Ovary (tissue), 7 donors: ENCODE measurements at regions not wholly inside any gene's neighbourhood (a gene's known extent, or its start where the extent isn't known, plus 50 kb on each side); places are given as distances from the start of the nearest gene placed in this dataset.

Source experiments
- DNase-seq, 5 donors: peaks; one replicate each; pipeline ENCODE4 v3.0.0-alpha.2; 2019 to 2020
- H3K27ac ChIP-seq, 2 donors: fragments of 200-600 bp; one replicate each; pipeline versions ENCODE4 v1.5.1 to v1.8.0; 2019 to 2022
- H3K27me3 ChIP-seq: fragments of 200-600 bp; one replicate; pipeline ENCODE4 v1.8.0; 2022
- H3K36me3 ChIP-seq: fragments of 200-600 bp; sonication (generic); one replicate; pipeline ENCODE4 v1.5.1; 2019
- H3K4me1 ChIP-seq: one replicate; pipeline ENCODE4 v1.8.1; 2013; ENCODE audit warnings: mild to moderate bottlenecking, moderate library complexity; ENCODE audit not compliant: insufficient read depth
- H3K4me3 ChIP-seq: fragments of 200-600 bp; sonication (generic); one replicate; pipeline ENCODE4 v1.5.1; 2017
- H3K9me3 ChIP-seq, 2 donors: fragments of 200-600 bp in 1 of 2; sonication (generic) in 1 of 2; one replicate each; pipeline versions ENCODE4 v1.5.1 to v1.8.1; 2013 to 2019; ENCODE audit warnings: mild to moderate bottlenecking in 1 of 2, moderate library complexity in 1 of 2
- EP300 ChIP-seq: sonication (generic); formaldehyde crosslinking; IDR thresholded peaks from one replicate; pipeline ENCODE4 v1.6.1; 2017; ENCODE audit warnings: antibody characterized with exemption
- POLR2A ChIP-seq: fragments of 450-650 bp; IDR thresholded peaks from one replicate; pipeline ENCODE4 v1.6.1; 2017; ENCODE audit warnings: antibody characterized with exemption, mild to moderate bottlenecking, moderate library complexity
- WGBS, 3 donors: extraction: QIAGEN DNeasy Blood & Tissue Kit in 1 of 3; methylation state at CpG; one replicate each; pipeline versions ENCODE4 v1.1.5 to v1.1.7; 2013 to 2017; 5-methylcytosine and 5-hydroxymethylcytosine counted together
- intact Hi-C, 4 donors: fragments of 100-400 bp; cut with DNase I; formaldehyde crosslinking; loops; one replicate each; pipeline versions ENCODE4 v1.11.0 to v1.15.1; 2022 to 2023
- TF ChIP-seq, protein P1 (sequence below), 3 donors: fragments of 450-650 bp in 2 of 3; fragments of 200-600 bp in 1 of 3; IDR thresholded peaks; one replicate each; pipeline versions ENCODE4 v1.5.1 to v1.8.0; 2016 to 2022; ENCODE audit warnings: antibody characterized with exemption in 3 of 3, mild to moderate bottlenecking in 1 of 3
- donor health status: DM: no; HTN: no; CAD: no; lungs with moderate emphysema.
- donor health status: DM: no; HTN: no; CAD: no.
- donor health status: Bipolar disorder and iron deficiency.
- donor health status: DM: no; HTN: no; CAD: no.
- donor health status: DM: yes; HTN: yes; CAD: no.

DNA sequence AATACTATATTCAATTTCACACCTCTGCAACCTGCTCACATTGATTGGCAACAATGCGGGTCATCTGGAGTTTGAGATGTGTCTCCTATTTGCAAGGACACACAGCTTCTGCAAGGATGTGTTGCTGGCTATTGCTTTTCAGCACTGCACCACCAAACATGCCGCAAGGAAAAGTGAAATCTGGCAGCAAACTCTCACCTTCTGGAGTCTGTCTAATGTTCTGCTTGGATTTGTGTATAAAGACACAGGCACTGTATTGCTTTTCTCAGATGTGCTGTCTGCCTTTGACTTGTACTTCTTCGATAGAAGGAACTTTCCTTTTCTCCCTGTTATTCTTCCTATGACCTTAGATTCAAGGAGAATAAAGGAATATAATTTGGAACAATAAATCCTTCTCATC lies 138.6 kb upstream of the EPHA4 start:
- Histone ChIP-seq H3K27ac (no peak overlapping the region), H3K9me3 (no peaks in the 10 kb centered on the region), H3K27me3 (no peaks in the 10 kb centered on the region), H3K36me3 (no peaks in the 10 kb centered on the region), H3K4me3 (no peak overlapping the region), H3K4me1 (no peaks in the 10 kb centered on the region)
- WGBS, 3 donors = 50 to 64% (median 52%) methylated on average over 3 of the region's 3 CpGs
- TF ChIP-seq EP300 (no peak), POLR2A (no peak)
- TF ChIP-seq, protein P1, sequence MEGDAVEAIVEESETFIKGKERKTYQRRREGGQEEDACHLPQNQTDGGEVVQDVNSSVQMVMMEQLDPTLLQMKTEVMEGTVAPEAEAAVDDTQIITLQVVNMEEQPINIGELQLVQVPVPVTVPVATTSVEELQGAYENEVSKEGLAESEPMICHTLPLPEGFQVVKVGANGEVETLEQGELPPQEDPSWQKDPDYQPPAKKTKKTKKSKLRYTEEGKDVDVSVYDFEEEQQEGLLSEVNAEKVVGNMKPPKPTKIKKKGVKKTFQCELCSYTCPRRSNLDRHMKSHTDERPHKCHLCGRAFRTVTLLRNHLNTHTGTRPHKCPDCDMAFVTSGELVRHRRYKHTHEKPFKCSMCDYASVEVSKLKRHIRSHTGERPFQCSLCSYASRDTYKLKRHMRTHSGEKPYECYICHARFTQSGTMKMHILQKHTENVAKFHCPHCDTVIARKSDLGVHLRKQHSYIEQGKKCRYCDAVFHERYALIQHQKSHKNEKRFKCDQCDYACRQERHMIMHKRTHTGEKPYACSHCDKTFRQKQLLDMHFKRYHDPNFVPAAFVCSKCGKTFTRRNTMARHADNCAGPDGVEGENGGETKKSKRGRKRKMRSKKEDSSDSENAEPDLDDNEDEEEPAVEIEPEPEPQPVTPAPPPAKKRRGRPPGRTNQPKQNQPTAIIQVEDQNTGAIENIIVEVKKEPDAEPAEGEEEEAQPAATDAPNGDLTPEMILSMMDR (IDR thresholded peaks at IDR 0.05) = no peak
- no peak for DNase-seq
- intact Hi-C loops = no loop called here

DNA sequence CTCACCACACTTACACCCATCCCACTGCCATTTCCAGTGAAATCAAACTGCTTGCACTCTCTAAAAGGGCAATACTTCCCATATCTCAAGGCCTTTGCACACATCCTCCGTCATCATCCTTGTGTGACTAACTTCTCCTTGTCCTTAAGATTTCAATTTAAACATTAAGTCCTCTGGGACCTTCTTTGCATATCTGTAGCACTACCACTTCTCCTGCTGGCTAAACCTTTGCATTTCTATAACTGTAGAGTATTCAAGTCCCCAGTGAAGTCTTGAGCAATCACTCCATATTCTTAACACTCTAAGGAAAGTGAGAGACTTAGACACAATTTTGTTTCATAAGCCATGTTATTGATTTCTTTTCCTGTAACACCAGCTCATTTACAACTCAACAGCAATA lies 136.8 kb upstream of the EPHA4 start:
- Histone ChIP-seq H3K27ac (no peak overlapping the region), H3K4me1 (no peaks in the 10 kb centered on the region), H3K9me3 (no peaks in the 10 kb centered on the region), H3K27me3 (no peaks in the 10 kb centered on the region), H3K36me3 (no peaks in the 10 kb centered on the region), H3K4me3 (no peak overlapping the region)
- WGBS, 3 donors = 81 to 91% (median 87%) methylated on average over 1 of the region's 1 CpG
- DNase-seq = no peak
- intact Hi-C loops = no loop called here
- TF ChIP-seq, protein P1 (IDR thresholded peaks at IDR 0.05) = no peak
- TF ChIP-seq EP300 = no peak
- no peak for TF ChIP-seq POLR2A

DNA sequence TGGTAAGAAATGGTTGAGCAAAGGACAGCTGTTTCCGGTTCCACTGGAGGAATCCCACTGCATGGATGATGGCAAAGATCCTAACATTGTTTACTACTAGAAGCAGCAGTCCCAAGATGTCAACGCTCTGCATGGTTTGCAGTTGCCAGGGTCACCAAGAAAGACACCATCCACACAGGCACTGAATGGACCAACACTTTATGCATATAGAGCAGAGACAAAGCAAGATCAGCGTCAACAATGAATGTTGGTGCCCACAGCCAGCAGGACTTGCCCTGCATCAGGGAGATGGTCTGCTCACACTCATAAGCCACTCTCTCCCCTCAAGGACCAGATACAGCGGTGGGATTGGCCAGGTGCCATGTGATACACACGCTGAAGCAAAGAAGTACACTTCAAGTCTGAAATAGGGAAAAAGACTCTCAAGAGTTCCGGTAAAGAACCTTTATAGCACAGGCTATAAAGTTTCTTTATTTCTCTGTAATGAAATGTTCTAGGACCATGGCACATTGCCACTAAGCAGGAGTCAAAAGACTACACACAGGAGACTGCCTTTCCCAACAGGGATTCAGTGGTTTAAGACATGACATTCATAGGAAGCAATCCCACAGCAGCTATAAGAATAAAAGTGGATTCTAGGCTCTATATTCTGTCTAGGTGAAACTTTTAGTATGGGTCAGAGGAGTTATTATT lies 133.2 kb upstream of the EPHA4 start:
- DNase-seq = peak in 1 of 5 donors; percentile 10
- H3K36me3 ChIP-seq = no peaks in the 10 kb centered on the region
- intact Hi-C loops = no loop called here

GRCh38 chr2:221704442-221704841 lies 132.3 kb upstream of the EPHA4 start:
- Histone ChIP-seq H3K4me3 (no peak overlapping the region), H3K36me3 (no peaks in the 10 kb centered on the region), H3K4me1 (no peaks in the 10 kb centered on the region), H3K9me3 (no peaks in the 10 kb centered on the region), H3K27ac (no peak overlapping the region), H3K27me3 (no peaks in the 10 kb centered on the region)
- 82 to 85% (median 82%) methylated on average over 8 of the region's 8 CpGs for WGBS, 3 donors
- TF ChIP-seq POLR2A = no peak
- TF ChIP-seq EP300 = no peak
- TF ChIP-seq, protein P1 (IDR thresholded peaks at IDR 0.05) = no peak
- intact Hi-C loops = no loop called here
- DNase-seq = no peak

More for the DNA sequence above, 133.2 kb upstream of the EPHA4 start:
- TF ChIP-seq EP300 (no peak), POLR2A (no peak)
- TF ChIP-seq, protein P1 (IDR thresholded peaks at IDR 0.05) = no peak
- no peak overlapping the region for H3K27ac ChIP-seq
- H3K9me3 ChIP-seq = no peaks in the 10 kb centered on the region
- H3K27me3 ChIP-seq = no peaks in the 10 kb centered on the region
- no peaks in the 10 kb centered on the region for H3K4me1 ChIP-seq
- H3K4me3 ChIP-seq = no peak overlapping the region
- 66 to 83% (median 68%) methylated on average over 6 of the region's 6 CpGs for WGBS, 3 donors
